ENCODE measurements at regions not wholly inside any gene's neighbourhood (a gene's known extent, or its start where the extent isn't known, plus 50 kb on each side); places are given as distances from the start of the nearest gene placed in this dataset.
"Not testable (repeated sequence)": the region's sequence is repeated elsewhere in the genome, so short reads cannot be mapped to it uniquely, and the experiment has no call there.

DNA sequence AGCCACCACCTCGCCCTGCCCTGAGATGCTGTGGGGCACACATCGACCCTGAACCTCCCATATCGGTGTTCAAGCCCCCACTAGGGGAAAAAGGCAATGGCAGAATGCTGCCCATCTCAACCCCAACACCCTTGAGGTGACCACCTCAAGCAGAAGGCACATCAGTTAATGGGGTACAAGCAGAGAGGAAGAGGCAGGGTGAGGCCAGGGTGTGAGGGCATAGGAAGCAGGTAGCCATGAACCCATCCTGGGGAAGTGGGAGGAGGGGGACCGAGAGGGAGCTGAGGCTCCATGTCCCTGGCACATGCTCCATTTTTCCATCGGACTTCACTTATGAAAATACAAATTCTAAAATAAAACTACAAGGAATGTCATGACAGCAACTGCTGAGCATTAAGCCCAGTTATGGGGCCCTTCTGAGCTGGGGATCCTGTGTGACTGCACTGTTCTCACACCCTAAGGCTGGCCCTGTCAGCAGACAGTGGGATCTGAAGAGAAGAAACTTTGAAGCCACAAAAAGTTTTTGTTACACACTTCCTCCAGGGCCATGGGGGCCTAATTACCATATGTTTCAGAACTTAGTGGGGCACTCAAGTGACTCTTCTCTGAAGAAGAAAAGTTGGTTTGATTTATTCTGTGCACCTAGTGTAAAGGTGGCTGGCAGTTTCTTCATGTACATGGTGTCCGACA is 68.2 kb upstream of the FAM241A start:
- Mint-ChIP-seq H3K27ac (no peak overlapping the region), H3K4me3 (no peak overlapping the region), H3K9me3 (peaks cover 0 to 18% (median 11%) of the 10 kb centered on the region in 7 donors), H3K4me1 (no peaks in the 10 kb centered on the region), H3K36me3 (no peaks in the 10 kb centered on the region), H3K27me3 (peaks cover 0 to 13% (median 9%) of the 10 kb centered on the region in 3 donors)
- DNase-seq (no peak), ATAC-seq (ENCODE audit: low read depth in 2 of 2) (no peak)

DNA sequence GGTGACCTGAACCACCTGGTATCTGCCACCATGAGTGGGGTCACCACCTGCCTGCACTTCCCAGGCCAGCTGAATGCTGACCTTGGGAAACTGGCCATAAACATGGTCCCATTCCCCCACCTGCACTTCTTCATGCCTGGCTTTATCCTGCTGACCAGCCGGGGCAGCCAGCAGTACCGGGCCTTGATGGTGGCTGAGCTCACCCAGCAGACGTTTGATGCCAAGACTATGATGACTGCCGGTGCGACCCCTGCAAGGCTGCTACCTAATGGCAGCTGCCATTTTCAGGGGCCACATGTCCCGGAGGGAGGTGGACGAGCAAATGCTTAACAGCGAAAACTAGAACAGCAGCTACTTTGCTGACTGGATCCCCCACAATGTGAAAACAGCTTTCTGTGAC is 67.5 kb upstream of the FAM241A start:
- Mint-ChIP-seq H3K36me3 (no peaks in the 10 kb centered on the region), H3K4me3 (no peak overlapping the region), H3K27ac (peak overlapping the region in 1 of 6 donors; percentile 34), H3K27me3 (peaks cover 0 to 13% (median 9%) of the 10 kb centered on the region in 3 donors), H3K9me3 (peaks cover 0 to 11% (median 7%) of the 10 kb centered on the region in 7 donors), H3K4me1 (no peaks in the 10 kb centered on the region)
- ATAC-seq (ENCODE audit: low read depth in 2 of 2) (no peak), DNase-seq (no peak)

DNA sequence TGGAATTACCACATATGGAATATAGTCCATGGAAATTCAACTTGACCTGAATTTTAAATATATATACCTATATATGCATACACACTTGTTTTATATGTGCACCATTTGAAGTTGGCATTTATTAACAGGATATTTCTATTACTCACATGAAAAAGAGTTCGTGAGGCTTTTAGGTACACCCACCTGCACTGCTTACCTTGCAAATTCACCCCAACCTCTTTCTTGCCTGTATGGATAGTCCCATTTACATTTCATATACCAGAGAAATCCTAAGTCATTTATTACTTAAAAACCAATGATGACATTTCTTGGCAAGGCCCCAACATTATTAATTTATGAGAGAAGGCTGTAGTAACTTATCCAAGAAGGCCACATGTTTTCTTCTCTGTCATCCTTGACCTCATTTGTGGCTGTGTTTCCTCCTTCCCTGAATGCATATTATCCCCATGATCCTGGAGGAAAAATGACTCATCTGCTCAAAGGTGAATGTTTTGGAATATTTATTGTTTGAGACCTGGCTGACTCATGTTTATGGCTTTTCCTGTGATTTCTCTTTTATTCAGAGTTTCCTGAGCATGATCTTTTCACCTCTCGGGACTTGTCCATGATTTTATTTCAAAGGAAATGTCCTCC is 62.2 kb upstream of the FAM241A start:
- Mint-ChIP-seq H3K36me3 (no peaks in the 10 kb centered on the region), H3K4me1 (no peaks in the 10 kb centered on the region), H3K27ac (no peak overlapping the region), H3K27me3 (peaks cover 0 to 9% (median 9%) of the 10 kb centered on the region in 3 donors), H3K4me3 (no peak overlapping the region), H3K9me3 (no peaks in the 10 kb centered on the region)
- DNase-seq = no peak
- ATAC-seq (ENCODE audit: low read depth in 2 of 2) = no peak

DNA sequence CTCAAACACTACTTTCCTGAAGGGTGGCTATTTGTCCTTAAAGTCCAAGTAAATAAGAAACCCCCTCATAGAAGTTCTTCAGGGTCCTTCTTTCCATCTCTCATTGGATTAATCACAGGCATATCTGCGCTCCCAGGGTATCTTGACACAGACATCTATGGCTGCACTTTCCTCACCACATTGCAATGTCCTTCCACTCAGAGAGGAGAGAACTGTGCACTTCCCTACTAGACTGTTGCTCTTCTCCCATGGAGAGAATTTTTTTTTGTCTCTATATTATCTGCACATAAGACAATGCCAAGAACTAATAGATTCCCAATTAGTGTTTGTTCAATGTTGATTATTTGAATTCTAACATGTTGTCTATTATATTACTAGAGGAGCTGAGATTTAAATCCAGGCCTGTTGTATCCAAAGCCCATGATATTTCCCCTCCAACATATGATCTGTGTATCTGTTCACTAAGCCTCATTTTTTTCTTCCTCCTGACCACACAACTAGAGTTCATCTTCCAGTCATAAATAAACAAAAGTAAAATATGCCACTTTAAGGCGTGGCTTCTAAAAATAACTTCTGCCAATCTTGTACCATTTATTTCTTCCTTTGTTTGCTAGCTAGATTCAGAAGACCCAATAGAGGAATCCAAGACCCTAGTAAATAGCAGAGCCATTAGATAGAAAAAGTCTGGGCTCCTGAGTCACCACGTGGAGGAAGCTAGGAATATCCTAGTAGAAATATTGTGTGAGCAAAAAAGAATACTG is 61.5 kb upstream of the FAM241A start:
- H3K4me3 Mint-ChIP-seq = no peak overlapping the region
- no peaks in the 10 kb centered on the region for H3K4me1 Mint-ChIP-seq

DNA sequence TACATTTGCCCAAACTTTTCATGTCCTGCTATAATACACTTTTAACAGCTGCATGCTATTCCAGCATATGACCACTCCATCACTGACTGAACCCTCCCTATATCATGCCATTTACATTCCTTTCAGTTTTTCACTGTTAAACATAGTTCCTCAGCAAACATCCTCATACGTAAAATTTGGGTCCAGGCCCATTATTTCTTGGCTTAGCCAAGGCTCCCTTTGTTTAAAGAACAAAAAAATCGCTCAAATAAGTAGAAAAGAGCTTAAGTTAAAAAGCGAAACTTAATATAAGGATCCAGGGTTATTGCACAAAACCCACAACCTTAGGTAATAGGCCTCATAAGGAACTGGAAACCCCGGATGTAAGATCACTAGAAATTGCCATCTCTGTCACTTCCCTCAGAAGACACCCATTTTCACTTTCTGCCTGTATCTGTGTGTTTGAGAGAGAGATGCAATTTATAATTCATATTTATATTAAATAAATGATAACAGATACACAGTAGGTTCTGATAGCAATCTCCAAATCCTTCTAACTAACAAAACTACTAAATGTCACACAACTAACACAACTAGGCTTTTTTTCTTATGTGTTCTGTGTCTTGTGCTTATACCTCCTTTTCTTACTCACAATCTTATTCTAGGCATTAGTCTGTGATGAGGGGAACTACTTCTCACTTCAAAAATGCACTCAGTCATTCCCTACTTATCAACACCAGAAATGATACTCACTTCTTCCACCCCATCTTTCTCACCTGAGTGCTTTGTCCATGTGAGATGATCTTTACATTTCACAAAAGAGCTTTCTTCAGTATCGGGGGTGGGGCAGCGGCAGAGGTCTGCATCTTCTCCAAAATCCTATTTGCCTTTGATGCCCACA is 59.9 kb upstream of the FAM241A start:
- no peaks in the 10 kb centered on the region for H3K4me1 Mint-ChIP-seq
- H3K27me3 Mint-ChIP-seq = peaks cover 0 to 2% (median 0%) of the 10 kb centered on the region in 3 donors
- no peaks in the 10 kb centered on the region for H3K36me3 Mint-ChIP-seq
- no peak overlapping the region for H3K27ac Mint-ChIP-seq
- no peak for ATAC-seq (ENCODE audit: low read depth in 2 of 2)
- H3K4me3 Mint-ChIP-seq = no peak overlapping the region
- H3K9me3 Mint-ChIP-seq = no peaks in the 10 kb centered on the region
- DNase-seq = no peak

More for the DNA sequence above, 61.5 kb upstream of the FAM241A start:
- ATAC-seq (ENCODE audit: low read depth in 2 of 2) = no peak
- H3K27ac Mint-ChIP-seq = no peak overlapping the region
- H3K27me3 Mint-ChIP-seq = peaks cover 0 to 9% (median 9%) of the 10 kb centered on the region in 3 donors
- no peaks in the 10 kb centered on the region for H3K36me3 Mint-ChIP-seq
- DNase-seq = no peak
- no peaks in the 10 kb centered on the region for H3K9me3 Mint-ChIP-seq

DNA sequence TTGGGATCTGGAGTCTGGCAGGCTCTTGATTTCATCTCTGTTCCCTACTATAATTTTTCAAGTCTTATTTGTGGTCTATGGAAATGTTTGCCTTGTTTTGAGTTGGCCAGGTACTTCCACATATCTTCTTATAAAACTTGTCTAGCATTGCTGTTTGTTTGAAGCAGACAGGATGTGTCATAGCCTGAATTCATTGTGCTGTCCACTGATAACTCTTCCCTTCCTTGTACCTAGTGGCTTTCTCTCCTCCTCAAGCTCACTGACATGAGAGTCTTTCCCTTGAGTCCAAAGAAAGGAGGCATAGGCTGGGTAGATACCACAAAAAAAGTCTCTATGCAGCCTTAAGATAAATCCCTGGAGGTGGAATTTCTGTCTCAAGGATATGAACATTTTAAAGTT is 59.2 kb upstream of the FAM241A start:
- Mint-ChIP-seq H3K4me1 (no peaks in the 10 kb centered on the region), H3K9me3 (no peaks in the 10 kb centered on the region), H3K27me3 (no peaks in the 10 kb centered on the region), H3K36me3 (no peaks in the 10 kb centered on the region), H3K4me3 (no peak overlapping the region), H3K27ac (no peak overlapping the region)
- no peak for DNase-seq
- ATAC-seq (ENCODE audit: low read depth in 2 of 2) = no peak

DNA sequence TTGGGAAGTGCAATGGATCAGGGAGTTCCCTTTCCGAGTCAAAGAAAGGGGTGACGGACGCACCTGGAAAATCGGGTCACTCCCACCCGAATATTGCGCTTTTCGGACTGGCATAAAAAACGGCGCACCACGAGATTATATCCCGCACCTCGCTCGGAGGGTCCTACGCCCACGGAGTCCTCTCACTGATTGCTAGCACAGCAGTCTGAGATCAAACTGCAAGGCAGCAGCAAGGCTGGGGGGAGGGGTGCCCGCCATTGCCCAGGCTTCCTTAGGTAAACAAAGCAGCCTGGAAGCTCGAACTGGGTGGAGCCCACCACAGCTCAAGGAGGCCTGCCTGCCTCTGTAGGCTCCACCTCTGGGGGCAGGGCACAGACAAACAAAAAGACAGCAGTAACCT is 58.6 kb upstream of the FAM241A start:
- not testable (repeated sequence) for H3K27ac Mint-ChIP-seq; H3K27me3 Mint-ChIP-seq; H3K4me1 Mint-ChIP-seq; H3K9me3 Mint-ChIP-seq; H3K36me3 Mint-ChIP-seq; ATAC-seq (ENCODE audit: low read depth in 2 of 2); DNase-seq; H3K4me3 Mint-ChIP-seq

DNA sequence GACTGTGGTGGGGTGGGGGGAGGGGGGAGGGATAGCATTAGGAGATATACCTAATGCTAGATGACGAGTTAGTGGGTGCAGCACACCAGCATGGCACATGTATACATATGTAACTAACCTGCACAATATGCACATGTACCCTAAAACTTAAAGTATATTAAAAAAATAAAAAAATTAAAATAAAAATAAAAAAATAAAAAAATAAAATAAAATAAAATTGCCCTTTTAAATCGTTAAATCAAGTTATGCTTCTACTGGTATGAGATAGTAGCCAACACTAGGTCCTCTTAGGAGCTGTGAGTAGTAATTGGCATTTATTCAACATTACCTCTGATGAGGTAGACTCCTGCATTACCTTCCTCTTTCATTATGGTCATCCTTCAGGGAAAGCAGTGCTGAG is 52.9 kb upstream of the FAM241A start:
- not testable (repeated sequence) for H3K27me3 Mint-ChIP-seq; DNase-seq; H3K36me3 Mint-ChIP-seq; H3K9me3 Mint-ChIP-seq; H3K27ac Mint-ChIP-seq; H3K4me1 Mint-ChIP-seq; ATAC-seq (ENCODE audit: low read depth in 2 of 2); H3K4me3 Mint-ChIP-seq

DNA sequence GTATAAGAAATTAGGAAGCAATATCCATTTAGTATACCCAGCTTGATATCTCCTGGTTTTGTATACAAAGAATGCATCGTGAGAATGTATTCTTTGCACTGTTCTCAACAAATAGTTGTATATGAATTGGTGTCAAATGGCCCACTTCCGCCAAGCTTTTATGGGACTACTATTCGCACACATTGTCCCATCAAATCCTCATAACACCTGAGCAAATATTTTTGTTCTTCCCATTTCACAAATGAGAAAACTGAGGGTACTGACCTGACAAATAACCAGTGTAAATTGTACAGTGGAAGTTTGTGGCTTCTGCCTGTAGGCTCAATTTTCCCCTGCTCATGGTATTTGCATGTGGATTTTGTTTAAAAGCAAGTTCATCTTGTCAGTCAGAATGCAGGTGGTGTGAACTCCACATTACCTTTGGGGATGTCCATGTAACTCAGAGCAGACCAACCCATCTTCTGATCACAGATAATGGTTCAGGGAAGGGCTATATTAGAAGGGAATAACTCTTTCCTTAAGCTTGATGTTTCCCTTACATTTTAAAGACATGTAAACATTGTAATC is 51.5 kb upstream of the FAM241A start:
- Mint-ChIP-seq H3K9me3 (no peaks in the 10 kb centered on the region), H3K27ac (no peak overlapping the region), H3K4me3 (no peak overlapping the region), H3K4me1 (no peaks in the 10 kb centered on the region), H3K36me3 (no peaks in the 10 kb centered on the region), H3K27me3 (peaks cover 0 to 4% (median 0%) of the 10 kb centered on the region in 3 donors)
- DNase-seq (no peak), ATAC-seq (ENCODE audit: low read depth in 2 of 2) (no peak)

DNA sequence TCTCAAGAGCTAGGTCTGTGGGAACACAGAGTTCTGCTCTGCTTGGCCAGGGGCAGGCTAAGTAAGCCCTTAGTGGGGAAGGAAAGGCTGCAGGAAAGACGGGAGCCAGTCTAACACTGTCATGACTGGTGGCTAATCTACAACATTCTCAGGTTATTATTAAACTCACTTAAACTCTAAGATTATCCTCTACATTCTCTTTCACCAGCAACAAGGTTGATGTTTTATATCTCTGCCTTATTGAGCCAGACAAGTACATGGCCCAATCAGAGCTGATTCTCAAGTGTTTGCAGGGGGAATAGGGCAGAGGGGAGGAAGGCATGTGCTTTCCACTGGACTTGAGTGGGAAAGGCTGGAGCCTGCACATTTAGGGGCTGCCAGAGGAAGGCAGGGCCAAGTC is 50.9 kb upstream of the FAM241A start:
- ATAC-seq (ENCODE audit: low read depth in 2 of 2) (no peak), DNase-seq (no peak)
- no peak overlapping the region for H3K4me3 Mint-ChIP-seq
- H3K36me3 Mint-ChIP-seq = no peaks in the 10 kb centered on the region
- no peaks in the 10 kb centered on the region for H3K9me3 Mint-ChIP-seq
- no peaks in the 10 kb centered on the region for H3K4me1 Mint-ChIP-seq
- H3K27me3 Mint-ChIP-seq = peaks cover 0 to 4% (median 0%) of the 10 kb centered on the region in 3 donors
- H3K27ac Mint-ChIP-seq = no peak overlapping the region

Data from naive B cell (primary cell).